ENCODE measurements at regions not wholly inside any gene's neighbourhood (a gene's known extent, or its start where the extent isn't known, plus 50 kb on each side); places are given as distances from the start of the nearest gene placed in this dataset.

DNA sequence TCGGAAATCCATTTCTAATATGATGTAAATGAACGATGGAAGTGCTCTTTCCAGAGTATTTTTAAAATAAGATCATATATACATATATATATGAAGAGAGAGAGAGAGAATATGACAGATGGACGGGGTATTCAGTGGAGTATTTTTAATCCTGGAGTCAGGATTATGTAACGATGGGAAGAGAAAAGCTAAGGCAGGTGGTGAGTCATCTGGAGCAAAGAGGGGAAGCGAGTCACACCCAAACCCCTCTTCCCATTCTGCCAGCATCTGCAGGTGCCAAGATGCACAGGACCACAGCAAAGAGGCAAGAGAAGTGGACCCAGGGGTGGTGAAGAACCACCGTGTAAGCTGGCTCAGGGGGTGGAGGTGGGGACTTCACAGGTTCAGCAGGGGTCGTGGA, 102.7 kb upstream of the GRIK3 start:
- TF ChIP-seq YY1 (IDR thresholded peaks at IDR 0.05; ENCODE audit: insufficient read depth, insufficient read length) (no peak), SUZ12 (IDR thresholded peaks at IDR 0.05; ENCODE audit: extremely low read depth, insufficient read depth, insufficient read length) (no peak)
